AG09309 (cell line): ENCODE measurements at regions not wholly inside any gene's neighbourhood (a gene's known extent, or its start where the extent isn't known, plus 50 kb on each side); places are given as distances from the start of the nearest gene placed in this dataset.

ENCODE experiments used
- DNase-seq: peaks from one replicate; pipeline ENCODE4 v3.0.0-alpha.2; 2010; ENCODE audit warnings: low read depth
- H3K4me3 ChIP-seq: 2 replicates; pipeline ENCODE4 v1.5.1; 2011; ENCODE audit warnings: mild to moderate bottlenecking, low read depth, low read length, moderate library complexity; ENCODE audit not compliant: control insufficient read depth
- TF ChIP-seq, protein P1 (sequence below): IDR thresholded peaks from 2 replicates; pipeline ENCODE4 v1.5.1; 2011; ENCODE audit warnings: mild to moderate bottlenecking, low read depth, low read length, inconsistent platforms; ENCODE audit not compliant: insufficient read depth, control insufficient read depth; ENCODE audit errors: missing control alignments

DNA sequence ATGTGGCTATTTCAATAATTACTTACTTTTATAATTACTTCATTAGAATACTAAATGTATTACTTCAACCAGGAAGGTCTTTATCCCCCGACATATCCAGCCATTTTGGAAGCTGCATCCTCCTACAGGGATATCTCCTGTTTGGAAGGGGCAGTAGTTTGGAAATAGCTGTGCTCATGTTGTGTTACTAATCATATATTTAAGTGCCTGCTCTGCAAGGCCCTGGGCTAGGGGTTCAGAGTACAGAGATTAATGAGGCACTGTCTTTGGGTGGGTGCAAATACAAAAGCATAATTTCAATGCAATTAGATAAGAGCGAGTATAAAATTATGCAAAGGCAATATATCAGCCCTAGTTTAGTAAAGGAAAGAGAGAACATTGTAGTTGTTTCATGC lies 146.3 kb upstream of the RARB start:
- TF ChIP-seq, protein P1, sequence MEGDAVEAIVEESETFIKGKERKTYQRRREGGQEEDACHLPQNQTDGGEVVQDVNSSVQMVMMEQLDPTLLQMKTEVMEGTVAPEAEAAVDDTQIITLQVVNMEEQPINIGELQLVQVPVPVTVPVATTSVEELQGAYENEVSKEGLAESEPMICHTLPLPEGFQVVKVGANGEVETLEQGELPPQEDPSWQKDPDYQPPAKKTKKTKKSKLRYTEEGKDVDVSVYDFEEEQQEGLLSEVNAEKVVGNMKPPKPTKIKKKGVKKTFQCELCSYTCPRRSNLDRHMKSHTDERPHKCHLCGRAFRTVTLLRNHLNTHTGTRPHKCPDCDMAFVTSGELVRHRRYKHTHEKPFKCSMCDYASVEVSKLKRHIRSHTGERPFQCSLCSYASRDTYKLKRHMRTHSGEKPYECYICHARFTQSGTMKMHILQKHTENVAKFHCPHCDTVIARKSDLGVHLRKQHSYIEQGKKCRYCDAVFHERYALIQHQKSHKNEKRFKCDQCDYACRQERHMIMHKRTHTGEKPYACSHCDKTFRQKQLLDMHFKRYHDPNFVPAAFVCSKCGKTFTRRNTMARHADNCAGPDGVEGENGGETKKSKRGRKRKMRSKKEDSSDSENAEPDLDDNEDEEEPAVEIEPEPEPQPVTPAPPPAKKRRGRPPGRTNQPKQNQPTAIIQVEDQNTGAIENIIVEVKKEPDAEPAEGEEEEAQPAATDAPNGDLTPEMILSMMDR = no peak
- DNase-seq = no peak
- H3K4me3 ChIP-seq = no peak overlapping the region

DNA sequence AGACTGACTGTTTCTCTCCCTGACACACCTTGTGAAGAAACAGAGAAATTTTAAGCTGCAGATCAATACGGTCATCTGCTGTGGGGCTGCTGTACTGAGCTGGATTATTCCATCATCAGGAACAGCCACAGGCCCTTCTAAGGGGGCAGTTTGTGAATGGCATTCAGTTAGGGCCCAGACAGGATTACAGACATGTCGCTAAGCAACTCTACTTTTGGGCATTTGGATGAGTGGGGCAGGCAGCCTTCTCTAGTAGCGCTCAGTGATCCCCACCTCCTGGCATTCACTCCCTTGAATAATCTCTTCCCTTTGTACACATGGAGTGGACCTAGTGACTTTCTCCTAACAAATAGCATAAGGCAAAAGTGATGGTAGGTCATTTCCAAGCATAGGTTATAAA lies 144.4 kb upstream of the RARB start:
- TF ChIP-seq, protein P1 = no peak
- no peak overlapping the region for H3K4me3 ChIP-seq
- DNase-seq = no peak

DNA sequence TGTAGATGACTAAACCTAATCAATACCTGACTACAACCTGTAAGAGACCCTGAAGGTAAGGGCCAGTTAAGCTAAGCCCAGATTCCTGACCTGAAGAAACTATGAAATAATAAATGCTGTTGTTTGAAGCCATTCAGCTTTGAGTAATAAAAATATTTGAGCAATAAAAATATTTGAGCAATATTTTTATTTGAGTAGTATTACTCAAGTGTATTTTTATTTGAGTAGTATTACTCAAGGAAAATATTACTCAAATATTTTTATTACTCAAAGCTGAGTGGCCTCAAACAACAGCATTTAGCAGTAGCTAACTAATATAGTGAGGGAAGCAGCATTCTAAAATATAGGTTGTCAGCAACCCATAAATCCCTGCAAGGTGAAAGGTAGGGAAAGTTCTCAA lies 143.8 kb upstream of the RARB start:
- TF ChIP-seq, protein P1 = no peak
- no peak for DNase-seq
- H3K4me3 ChIP-seq = no peak overlapping the region

DNA sequence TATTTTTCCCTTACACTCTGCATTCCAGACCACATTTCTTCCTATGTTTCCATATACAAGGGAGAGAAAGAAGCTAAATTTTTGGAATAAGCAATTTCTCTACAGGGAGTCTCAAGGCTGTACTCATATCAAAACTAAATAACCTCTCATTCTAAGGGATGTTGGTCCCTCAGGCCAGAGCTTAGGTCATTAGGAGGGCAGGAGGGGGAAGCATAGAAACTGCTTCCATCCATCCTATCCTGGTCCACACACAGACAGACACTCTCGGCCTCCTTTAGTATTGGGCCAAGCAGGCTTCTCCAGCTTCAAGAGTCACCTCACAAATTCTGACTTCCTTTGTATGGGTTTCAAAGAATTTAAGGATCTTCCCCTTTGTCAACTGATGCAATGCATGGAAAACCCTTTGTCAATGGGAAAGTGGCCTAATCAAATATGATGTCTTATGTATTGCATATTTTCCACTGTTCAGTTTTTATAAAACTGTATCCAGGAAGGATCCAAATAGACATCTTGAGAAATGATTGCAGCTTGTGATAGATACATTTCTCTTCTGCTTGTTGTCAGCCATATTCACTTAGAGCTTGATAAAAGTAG lies 140.7 kb upstream of the RARB start:
- no peak overlapping the region for H3K4me3 ChIP-seq
- DNase-seq = no peak
- TF ChIP-seq, protein P1 = no peak

DNA sequence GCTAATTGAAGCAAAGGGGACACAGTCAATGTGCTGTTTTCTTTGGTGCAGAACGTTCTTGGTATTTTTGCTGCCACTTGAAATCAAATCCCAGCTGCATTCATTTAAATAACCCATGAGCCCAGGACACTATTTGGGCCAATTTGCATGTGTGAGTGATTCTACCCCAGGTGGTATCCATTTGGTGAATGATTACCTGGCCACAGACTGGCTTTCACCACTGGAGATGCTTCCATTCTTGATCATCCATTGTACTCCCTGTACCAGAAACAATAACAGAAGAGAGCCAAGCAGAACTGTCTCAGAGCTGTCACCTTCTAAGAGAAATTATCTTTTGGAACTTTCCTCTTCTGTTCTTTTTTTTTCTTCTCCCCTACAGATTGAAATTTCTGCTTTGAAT lies 139.7 kb upstream of the RARB start:
- TF ChIP-seq, protein P1 = no peak
- H3K4me3 ChIP-seq = no peak overlapping the region
- no peak for DNase-seq

DNA sequence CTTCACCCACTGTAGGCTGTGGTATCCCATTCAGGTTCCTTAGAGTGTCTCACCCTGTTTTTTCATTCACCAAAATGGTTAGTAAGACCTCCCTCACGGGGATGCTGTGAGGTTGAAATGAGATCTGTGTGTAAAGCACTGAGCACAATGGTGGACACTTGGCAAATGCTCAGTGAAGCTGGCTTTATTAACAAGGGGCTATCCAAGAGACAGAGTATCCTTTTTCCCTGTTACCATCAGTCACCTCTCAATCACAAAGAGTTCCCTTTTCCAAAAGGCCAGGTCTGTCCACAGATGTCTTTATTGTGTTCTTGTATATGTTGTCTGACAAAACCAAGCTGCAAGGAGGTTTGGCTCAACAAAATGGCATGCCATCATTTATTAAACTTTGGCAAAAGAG lies 138.9 kb upstream of the RARB start:
- TF ChIP-seq, protein P1 = no peak
- no peak for DNase-seq
- no peak overlapping the region for H3K4me3 ChIP-seq

DNA sequence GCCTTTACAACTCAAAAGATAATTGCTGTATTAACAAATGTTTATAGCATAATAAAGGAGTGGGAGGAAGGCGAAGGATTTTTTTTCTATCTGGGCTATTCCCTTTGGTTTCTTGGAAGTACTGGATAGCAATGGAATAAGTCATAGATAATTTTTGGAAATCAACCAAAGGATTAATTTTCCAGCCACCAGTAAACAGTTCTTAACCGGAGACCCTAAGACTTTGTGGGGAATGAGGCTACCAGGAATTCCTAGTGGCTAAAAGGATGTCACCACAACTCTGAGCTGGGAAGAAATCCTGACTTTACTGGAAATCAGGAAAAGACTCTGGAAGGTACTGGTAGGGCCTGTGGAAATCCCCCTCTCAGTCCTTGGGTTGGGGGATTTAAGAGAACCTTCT lies 138.4 kb upstream of the RARB start:
- H3K4me3 ChIP-seq = no peak overlapping the region
- TF ChIP-seq, protein P1 = no peak
- DNase-seq = no peak
